NB4 (cell line): ENCODE measurements at regions not wholly inside any gene's neighbourhood (a gene's known extent, or its start where the extent isn't known, plus 50 kb on each side); places are given as distances from the start of the nearest gene placed in this dataset.

Experiments used
- DNase-seq: peaks from one replicate; pipeline ENCODE4 v3.0.0; 2010; ENCODE audit warnings: low read depth
- H3K4me3 ChIP-seq: one replicate; pipeline ENCODE4 v1.5.1; 2011; ENCODE audit warnings: mild to moderate bottlenecking, low read depth, low read length, moderate library complexity
- CTCF ChIP-seq: IDR thresholded peaks from one replicate; pipeline ENCODE4 v1.5.1; 2012; ENCODE audit warnings: low read depth, low read length
- MAX ChIP-seq: IDR thresholded peaks from 2 replicates; pipeline ENCODE4 v1.6.1; 2011; ENCODE audit warnings: low read depth, low read length
- MYC ChIP-seq: IDR thresholded peaks from 2 replicates; pipeline ENCODE4 v1.6.1; 2011; ENCODE audit warnings: low read depth, low read length
- POLR2A ChIP-seq: IDR thresholded peaks from 2 replicates; pipeline ENCODE4 v1.6.1; 2011; ENCODE audit warnings: mild to moderate bottlenecking; ENCODE audit not compliant: insufficient read length; ENCODE audit errors: extremely low read depth

- H3K4me3 ChIP-seq, result no peak overlapping the region
- TF ChIP-seq MYC (no peak), CTCF (no peak), POLR2A (no peak), MAX (no peak)
- no peak for DNase-seq
Measured at GRCh38 chr6:163900570-163900969, 486.1 kb downstream of the QKI start.

GRCh38 chr6:163897669-163898068 is 483.2 kb downstream of the QKI start:
- H3K4me3 ChIP-seq, result no peak overlapping the region
- DNase-seq, result peak; percentile 7
- TF ChIP-seq MYC (no peak), MAX (no peak), CTCF (no peak), POLR2A (no peak)

GRCh38 chr6:163897030-163897429 is 482.5 kb downstream of the QKI start:
- TF ChIP-seq CTCF (no peak), POLR2A (no peak), MYC (no peak), MAX (no peak)
- DNase-seq, result no peak
- H3K4me3 ChIP-seq, result no peak overlapping the region

- H3K4me3 ChIP-seq, result no peak overlapping the region
- TF ChIP-seq POLR2A, result no peak
- TF ChIP-seq MAX, result no peak
- no peak for TF ChIP-seq CTCF
- TF ChIP-seq MYC, result no peak
- no peak for DNase-seq
Measured at GRCh38 chr6:163895162-163895561, 480.6 kb downstream of the QKI start.

- DNase-seq, result no peak
- no peak overlapping the region for H3K4me3 ChIP-seq
- TF ChIP-seq CTCF, result no peak
- TF ChIP-seq POLR2A, result no peak
- no peak for TF ChIP-seq MAX
- TF ChIP-seq MYC, result no peak
Measured at GRCh38 chr6:163893609-163894189, 479.2 kb downstream of the QKI start.
